Astrocyte (in vitro differentiated cells and primary cell): ENCODE measurements at regions not wholly inside any gene's neighbourhood (a gene's known extent, or its start where the extent isn't known, plus 50 kb on each side); places are given as distances from the start of the nearest gene placed in this dataset.

ENCODE experiments used
- CTCF ChIP-seq: IDR thresholded peaks from 2 replicates; pipeline ENCODE4 v1.5.1; 2011; ENCODE audit warnings: low read depth, mild to moderate bottlenecking, inconsistent platforms, low read length, moderate library complexity; ENCODE audit not compliant: insufficient read depth
- EZH2 ChIP-seq: IDR thresholded peaks from 2 replicates; pipeline ENCODE4 v1.6.1; 2012; ENCODE audit warnings: mild to moderate bottlenecking, low read length, inconsistent platforms; ENCODE audit not compliant: insufficient read depth

- no peak for TF ChIP-seq CTCF
- no peak for TF ChIP-seq EZH2
Measured at GRCh38 chr2:163045830-163046229, 207.3 kb upstream of the KCNH7 start.
